HEK293 (cell line): ENCODE measurements at regions not wholly inside any gene's neighbourhood (a gene's known extent, or its start where the extent isn't known, plus 50 kb on each side); places are given as distances from the start of the nearest gene placed in this dataset.

Source experiments
- CTCF ChIA-PET: fragments of 350-600 bp; formaldehyde crosslinking; extraction: SDS; loops from one replicate; lab custom pipeline; 2021; ENCODE audit warnings: antibody characterized with exemption; lab: Yijun Ruan, JAX
- POLR2A ChIA-PET: fragments of 300-600 bp; formaldehyde crosslinking; extraction: SDS; loops from one replicate; lab custom pipeline; 2020; ENCODE audit warnings: antibody characterized with exemption, inconsistent platforms; lab: Yijun Ruan, JAX
- H3K27ac ChIP-seq: fragments of 200-500 bp; sonication (Bioruptor generic); 2 replicates; pipeline ENCODE4 v1.5.1; 2014; ENCODE audit warnings: low read depth, low read length, control low read depth, inconsistent platforms; ENCODE audit errors: extremely low read depth
- H3K36me3 ChIP-seq, 2 experiments: fragments of 200-500 bp in 1 of 2; sonication (Bioruptor generic) in 1 of 2; 1 replicate in 1 of 2; 2 replicates in 1 of 2; pipeline ENCODE4 v1.5.1; 2014 to 2017; ENCODE audit warnings: inconsistent platforms in 2 of 2, low read length in 2 of 2; ENCODE audit not compliant: control insufficient read depth in 2 of 2, insufficient read depth in 1 of 2
- H3K4me1 ChIP-seq: fragments of 200-500 bp; sonication (Bioruptor generic); 2 replicates; pipeline ENCODE4 v1.5.1; 2014; ENCODE audit warnings: mild to moderate bottlenecking, low read length, inconsistent platforms; ENCODE audit not compliant: control insufficient read depth, insufficient read depth
- H3K4me3 ChIP-seq: 2 replicates; pipeline ENCODE4 v1.5.1; 2011; ENCODE audit warnings: low read depth, mild to moderate bottlenecking, control low read depth, low read length, moderate library complexity
- H3K9me3 ChIP-seq: fragments of 200-500 bp; sonication (Bioruptor generic); 2 replicates; pipeline ENCODE4 v1.5.1; 2014; ENCODE audit warnings: low read depth, low read length, inconsistent platforms; ENCODE audit not compliant: control insufficient read depth, insufficient read depth
- IKZF3 ChIP-seq: fragments of 450-650 bp; IDR thresholded peaks from 2 replicates; pipeline ENCODE4 v1.5.0; 2018; ENCODE audit warnings: missing biosample characterization, mild to moderate bottlenecking, missing genetic modification characterization, moderate library complexity
- MZF1 ChIP-seq: fragments of 450-650 bp; formaldehyde crosslinking; IDR thresholded peaks from 2 replicates; pipeline ENCODE4 v1.5.1; 2017; ENCODE audit warnings: missing biosample characterization, missing genetic modification characterization, borderline replicate concordance
- ZBTB20 ChIP-seq: fragments of 450-650 bp; formaldehyde crosslinking; IDR thresholded peaks from 2 replicates; pipeline ENCODE4 v1.5.1; 2016; ENCODE audit warnings: missing biosample characterization, missing genetic modification characterization
- ZBTB48 ChIP-seq: fragments of 450-650 bp; formaldehyde crosslinking; IDR thresholded peaks from 2 replicates; pipeline ENCODE4 v1.5.1; 2016; ENCODE audit warnings: missing biosample characterization, missing genetic modification characterization
- ZFP37 ChIP-seq: fragments of 450-650 bp; formaldehyde crosslinking; IDR thresholded peaks from 2 replicates; pipeline ENCODE4 v1.5.1; 2016; ENCODE audit warnings: missing biosample characterization, missing genetic modification characterization
- ZNF138 ChIP-seq: fragments of 450-650 bp; formaldehyde crosslinking; IDR thresholded peaks from 2 replicates; pipeline ENCODE4 v1.5.1; 2016; ENCODE audit warnings: missing biosample characterization, missing genetic modification characterization, borderline replicate concordance
- ZNF18 ChIP-seq: fragments of 450-650 bp; formaldehyde crosslinking; IDR thresholded peaks from 2 replicates; pipeline ENCODE4 v1.5.1; 2016; ENCODE audit warnings: missing biosample characterization, missing genetic modification characterization
- ZNF350 ChIP-seq: fragments of 450-650 bp; formaldehyde crosslinking; IDR thresholded peaks from 2 replicates; pipeline ENCODE4 v1.5.0; 2017; ENCODE audit warnings: missing biosample characterization, mild to moderate bottlenecking, missing genetic modification characterization
- ZNF37A ChIP-seq: fragments of 450-650 bp; IDR thresholded peaks from 2 replicates; pipeline ENCODE4 v1.5.1; 2018; ENCODE audit warnings: missing biosample characterization, missing genetic modification characterization
- ZNF423 ChIP-seq: fragments of 450-650 bp; formaldehyde crosslinking; IDR thresholded peaks from 2 replicates; pipeline ENCODE4 v1.5.1; 2016; ENCODE audit warnings: missing biosample characterization, missing genetic modification characterization
- ZNF426 ChIP-seq: fragments of 450-650 bp; formaldehyde crosslinking; IDR thresholded peaks from 2 replicates; pipeline ENCODE4 v1.5.1; 2017; ENCODE audit warnings: missing biosample characterization, missing genetic modification characterization, mild to moderate bottlenecking, inconsistent platforms, moderate library complexity
- ZNF623 ChIP-seq: fragments of 450-650 bp; formaldehyde crosslinking; IDR thresholded peaks from 2 replicates; pipeline ENCODE4 v1.5.1; 2016; ENCODE audit warnings: missing biosample characterization, missing genetic modification characterization
- ZNF768 ChIP-seq: fragments of 450-650 bp; formaldehyde crosslinking; IDR thresholded peaks from 2 replicates; pipeline ENCODE4 v1.5.1; 2018; ENCODE audit warnings: missing biosample characterization, mild to moderate bottlenecking, missing genetic modification characterization
- ZNF791 ChIP-seq: fragments of 450-650 bp; formaldehyde crosslinking; IDR thresholded peaks from 2 replicates; pipeline ENCODE4 v1.5.1; 2016; ENCODE audit warnings: missing biosample characterization, missing genetic modification characterization
- ZXDB ChIP-seq: fragments of 450-650 bp; formaldehyde crosslinking; IDR thresholded peaks from 2 replicates; pipeline ENCODE4 v1.5.1; 2016; ENCODE audit warnings: missing biosample characterization, missing genetic modification characterization
- TF ChIP-seq, protein P1 (sequence below): fragments of 450-650 bp; formaldehyde crosslinking; conservative IDR thresholded peaks from 2 replicates; pipeline ENCODE4 v1.5.1; 2016; ENCODE audit warnings: low read depth, missing biosample characterization, missing genetic modification characterization
- TF ChIP-seq, protein P2 (sequence below): fragments of 450-650 bp; formaldehyde crosslinking; IDR thresholded peaks from 2 replicates; pipeline ENCODE4 v1.5.1; 2016; ENCODE audit warnings: missing biosample characterization, missing genetic modification characterization
- TF ChIP-seq, protein P3 (sequence below): fragments of 450-650 bp; formaldehyde crosslinking; IDR thresholded peaks from 2 replicates; pipeline ENCODE4 v1.5.1; 2016; ENCODE audit warnings: missing biosample characterization, missing genetic modification characterization

GRCh38 chr18:38427736-38428135 is 862.1 kb upstream of the CELF4 start (continued):
- no peak for TF ChIP-seq ZNF791 (tag by site-specific recombination)
- TF ChIP-seq ZFP37 (tag by site-specific recombination), result no peak
- TF ChIP-seq ZNF623 (tag by site-specific recombination), result no peak
- TF ChIP-seq, all 188 proteins: peak for 0

DNA sequence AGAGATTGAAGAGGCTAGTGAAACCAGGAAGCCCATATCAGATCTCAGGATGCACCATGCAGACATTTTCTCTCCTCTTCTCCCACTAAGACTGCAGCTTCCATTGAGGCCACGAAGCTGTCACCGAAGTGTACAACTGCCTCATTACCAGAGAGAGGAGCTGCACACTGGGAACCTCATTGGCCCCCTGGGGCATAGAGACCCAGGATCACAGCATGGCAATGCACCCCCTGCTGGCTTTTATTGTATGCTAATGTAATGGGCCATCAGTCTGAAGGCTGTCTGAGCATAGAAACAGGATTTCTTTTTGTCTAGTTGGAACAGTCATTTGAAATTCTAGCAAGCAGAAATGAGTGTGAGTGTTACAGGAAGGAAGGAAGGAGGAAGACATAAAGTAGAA is 861.6 kb upstream of the CELF4 start:
- Histone ChIP-seq H3K36me3 (no peaks in the 10 kb centered on the region), H3K4me1 (no peaks in the 10 kb centered on the region)
- POLR2A ChIA-PET, result no interaction called here
- TF ChIP-seq MZF1 (tag by site-specific recombination) (no peak), ZXDB (no peak), ZBTB20 (no peak), IKZF3 (tag by site-specific recombination) (no peak)
- TF ChIP-seq, protein P1, sequence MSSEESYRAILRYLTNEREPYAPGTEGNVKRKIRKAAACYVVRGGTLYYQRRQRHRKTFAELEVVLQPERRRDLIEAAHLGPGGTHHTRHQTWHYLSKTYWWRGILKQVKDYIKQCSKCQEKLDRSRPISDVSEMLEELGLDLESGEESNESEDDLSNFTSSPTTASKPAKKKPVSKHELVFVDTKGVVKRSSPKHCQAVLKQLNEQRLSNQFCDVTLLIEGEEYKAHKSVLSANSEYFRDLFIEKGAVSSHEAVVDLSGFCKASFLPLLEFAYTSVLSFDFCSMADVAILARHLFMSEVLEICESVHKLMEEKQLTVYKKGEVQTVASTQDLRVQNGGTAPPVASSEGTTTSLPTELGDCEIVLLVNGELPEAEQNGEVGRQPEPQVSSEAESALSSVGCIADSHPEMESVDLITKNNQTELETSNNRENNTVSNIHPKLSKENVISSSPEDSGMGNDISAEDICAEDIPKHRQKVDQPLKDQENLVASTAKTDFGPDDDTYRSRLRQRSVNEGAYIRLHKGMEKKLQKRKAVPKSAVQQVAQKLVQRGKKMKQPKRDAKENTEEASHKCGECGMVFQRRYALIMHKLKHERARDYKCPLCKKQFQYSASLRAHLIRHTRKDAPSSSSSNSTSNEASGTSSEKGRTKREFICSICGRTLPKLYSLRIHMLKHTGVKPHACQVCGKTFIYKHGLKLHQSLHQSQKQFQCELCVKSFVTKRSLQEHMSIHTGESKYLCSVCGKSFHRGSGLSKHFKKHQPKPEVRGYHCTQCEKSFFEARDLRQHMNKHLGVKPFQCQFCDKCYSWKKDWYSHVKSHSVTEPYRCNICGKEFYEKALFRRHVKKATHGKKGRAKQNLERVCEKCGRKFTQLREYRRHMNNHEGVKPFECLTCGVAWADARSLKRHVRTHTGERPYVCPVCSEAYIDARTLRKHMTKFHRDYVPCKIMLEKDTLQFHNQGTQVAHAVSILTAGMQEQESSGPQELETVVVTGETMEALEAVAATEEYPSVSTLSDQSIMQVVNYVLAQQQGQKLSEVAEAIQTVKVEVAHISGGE, result no peak
- TF ChIP-seq, all 188 proteins: peak for 0
- CTCF ChIA-PET, result no interaction called here
- Histone ChIP-seq H3K4me3 (no peak overlapping the region), H3K9me3 (no peaks in the 10 kb centered on the region), H3K27ac (no peak overlapping the region)

GRCh38 chr18:38421872-38422615 is 856.4 kb upstream of the CELF4 start:
- TF ChIP-seq, protein P2, sequence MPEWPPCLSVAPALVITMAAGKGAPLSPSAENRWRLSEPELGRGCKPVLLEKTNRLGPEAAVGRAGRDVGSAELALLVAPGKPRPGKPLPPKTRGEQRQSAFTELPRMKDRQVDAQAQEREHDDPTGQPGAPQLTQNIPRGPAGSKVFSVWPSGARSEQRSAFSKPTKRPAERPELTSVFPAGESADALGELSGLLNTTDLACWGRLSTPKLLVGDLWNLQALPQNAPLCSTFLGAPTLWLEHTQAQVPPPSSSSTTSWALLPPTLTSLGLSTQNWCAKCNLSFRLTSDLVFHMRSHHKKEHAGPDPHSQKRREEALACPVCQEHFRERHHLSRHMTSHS, result no peak
- no peak for TF ChIP-seq ZNF18 (tag by site-specific recombination)
- no peak for TF ChIP-seq ZNF37A (tag by site-specific recombination)
- TF ChIP-seq ZNF426 (tag by site-specific recombination), result no peak
- TF ChIP-seq ZNF350 (tag by site-specific recombination), result no peak
- no peak for TF ChIP-seq ZNF138
- no peak for TF ChIP-seq ZNF423
- no peak for TF ChIP-seq ZBTB48 (tag by site-specific recombination)
- TF ChIP-seq, protein P3, sequence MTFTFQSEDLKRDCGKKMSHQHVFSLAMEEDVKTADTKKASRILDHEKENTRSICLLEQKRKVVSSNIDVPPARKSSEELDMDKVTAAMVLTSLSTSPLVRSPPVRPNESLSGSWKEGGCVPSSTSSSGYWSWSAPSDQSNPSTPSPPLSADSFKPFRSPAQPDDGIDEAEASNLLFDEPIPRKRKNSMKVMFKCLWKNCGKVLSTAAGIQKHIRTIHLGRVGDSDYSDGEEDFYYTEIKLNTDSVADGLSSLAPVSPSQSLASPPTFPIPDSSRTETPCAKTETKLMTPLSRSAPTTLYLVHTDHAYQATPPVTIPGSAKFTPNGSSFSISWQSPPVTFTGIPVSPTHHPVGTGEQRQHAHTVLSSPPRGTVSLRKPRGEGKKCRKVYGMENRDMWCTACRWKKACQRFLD (tag by site-specific recombination), result no peak
- TF ChIP-seq ZNF768 (tag by site-specific recombination), result no peak
- H3K9me3 ChIP-seq, result no peaks in the 10 kb centered on the region
- CTCF ChIA-PET, result interaction anchor here (0.5 kb wide), 1 partner anchor 56 kb away, joined by 3 read pairs; no protein-coding TSS in a partner anchor
- no peak overlapping the region for H3K27ac ChIP-seq
- no peaks in the 10 kb centered on the region for H3K36me3 ChIP-seq
- no peak overlapping the region for H3K4me3 ChIP-seq
- H3K4me1 ChIP-seq, result no peaks in the 10 kb centered on the region
- POLR2A ChIA-PET, result no interaction called here
